HL-60 (cell line): ENCODE measurements at regions not wholly inside any gene's neighbourhood (a gene's known extent, or its start where the extent isn't known, plus 50 kb on each side); places are given as distances from the start of the nearest gene placed in this dataset.

Experiments used
- DNase-seq, 2 experiments: peaks; one replicate each; pipeline ENCODE4 v3.0.0-alpha.2; 2010 to 2020; ENCODE audit warnings: low read depth in 1 of 2, low spot score in 1 of 2
- H3K27ac ChIP-seq: fragments of 250-450 bp; sonication (Bioruptor Pico); replicated peaks from 2 replicates; pipeline ENCODE4 v1.5.1; 2020; ENCODE audit warnings: mild to moderate bottlenecking, moderate library complexity
- H3K27me3 ChIP-seq: fragments of 250-450 bp; sonication (Bioruptor Pico); 2 replicates; pipeline ENCODE4 v1.5.1; 2021; ENCODE audit warnings: mild to moderate bottlenecking, moderate library complexity; ENCODE audit not compliant: insufficient read depth, poor library complexity, severe bottlenecking
- H3K4me3 ChIP-seq: replicated peaks from 2 replicates; pipeline ENCODE4 v1.5.1; 2011; ENCODE audit warnings: mild to moderate bottlenecking, control low read depth, low read length; ENCODE audit not compliant: insufficient read depth
- CTCF ChIP-seq: IDR thresholded peaks from one replicate; pipeline ENCODE4 v1.5.1; 2011; ENCODE audit warnings: low read length, control low read depth, inconsistent platforms; ENCODE audit not compliant: insufficient read depth
- GABPA ChIP-seq: IDR thresholded peaks from 2 replicates; pipeline ENCODE4 v1.6.1; 2012; ENCODE audit warnings: low read depth
- POLR2AphosphoS5 ChIP-seq: IDR thresholded peaks from 2 replicates; pipeline ENCODE4 v1.6.1; 2012; ENCODE audit warnings: low read depth
- REST ChIP-seq: IDR thresholded peaks from 2 replicates; pipeline ENCODE4 v1.6.1; 2012; ENCODE audit warnings: low read depth; ENCODE audit not compliant: insufficient replicate concordance
- SPI1 ChIP-seq: IDR thresholded peaks from 2 replicates; pipeline ENCODE4 v1.6.1; 2012; ENCODE audit warnings: low read depth, mild to moderate bottlenecking, borderline replicate concordance

GRCh38 chr2:611519-611918 is 65.7 kb downstream of the TMEM18 start:
- TF ChIP-seq SPI1 (no peak), REST (peak; percentile 57)
- Histone ChIP-seq H3K4me3 (no peak overlapping the region), H3K27me3 (no peaks in the 10 kb centered on the region), H3K27ac (no peak overlapping the region)
- no peak for DNase-seq

GRCh38 chr2:610491-610890 is 66.7 kb downstream of the TMEM18 start:
- no peak overlapping the region for H3K4me3 ChIP-seq
- no peak for DNase-seq
- no peak for TF ChIP-seq GABPA
- no peak for TF ChIP-seq REST
- TF ChIP-seq CTCF = no peak
- no peak for TF ChIP-seq SPI1
- no peak for TF ChIP-seq POLR2AphosphoS5
- no peak overlapping the region for H3K27ac ChIP-seq
- no peaks in the 10 kb centered on the region for H3K27me3 ChIP-seq

GRCh38 chr2:609881-610280 is 67.3 kb downstream of the TMEM18 start:
- Histone ChIP-seq H3K27me3 (no peaks in the 10 kb centered on the region), H3K27ac (no peak overlapping the region), H3K4me3 (no peak overlapping the region)
- DNase-seq = no peak
- TF ChIP-seq CTCF = no peak
- no peak for TF ChIP-seq POLR2AphosphoS5
- no peak for TF ChIP-seq GABPA
- TF ChIP-seq SPI1 = no peak
- TF ChIP-seq REST = no peak

GRCh38 chr2:609449-609848 is 67.8 kb downstream of the TMEM18 start:
- Histone ChIP-seq H3K27ac (no peak overlapping the region), H3K27me3 (no peaks in the 10 kb centered on the region), H3K4me3 (no peak overlapping the region)
- TF ChIP-seq POLR2AphosphoS5 (no peak), CTCF (no peak), SPI1 (no peak), REST (no peak), GABPA (no peak)
- DNase-seq = no peak
